ENCODE measurements at regions not wholly inside any gene's neighbourhood (a gene's known extent, or its start where the extent isn't known, plus 50 kb on each side); places are given as distances from the start of the nearest gene placed in this dataset.

DNA sequence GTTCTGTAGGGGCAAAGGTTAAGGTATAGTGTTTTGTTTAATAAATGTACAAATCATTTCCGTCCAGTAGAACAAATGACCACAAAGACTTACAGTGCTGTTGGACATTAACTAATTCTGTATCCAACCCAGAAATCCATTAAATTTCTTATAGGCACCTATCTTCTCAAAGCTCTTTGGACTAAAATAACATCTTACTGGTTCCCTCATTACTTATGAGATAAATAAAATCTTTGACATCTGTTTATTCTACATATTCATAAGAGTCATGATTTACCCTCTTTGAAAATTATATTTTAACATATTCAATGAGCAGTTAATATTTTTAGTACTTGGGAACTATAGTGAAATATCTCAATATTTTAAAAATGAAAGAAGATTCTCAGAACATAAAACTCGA is 102.7 kb upstream of the G2E3 start:
- Histone ChIP-seq H3K4me3 (replicated peaks in 1 of 4; ENCODE audit: control extremely low read depth in 1 of 4, insufficient read depth in 1 of 4, low read depth in 3 of 4, low read length in 4 of 4) (no peak overlapping the region), H3K27ac (ENCODE audit: insufficient read depth, low read length) (no peak overlapping the region), H3K4me1 (ENCODE audit: control insufficient read depth, extremely low read depth, insufficient read depth, low read length) (no peaks in the 10 kb centered on the region)

DNA sequence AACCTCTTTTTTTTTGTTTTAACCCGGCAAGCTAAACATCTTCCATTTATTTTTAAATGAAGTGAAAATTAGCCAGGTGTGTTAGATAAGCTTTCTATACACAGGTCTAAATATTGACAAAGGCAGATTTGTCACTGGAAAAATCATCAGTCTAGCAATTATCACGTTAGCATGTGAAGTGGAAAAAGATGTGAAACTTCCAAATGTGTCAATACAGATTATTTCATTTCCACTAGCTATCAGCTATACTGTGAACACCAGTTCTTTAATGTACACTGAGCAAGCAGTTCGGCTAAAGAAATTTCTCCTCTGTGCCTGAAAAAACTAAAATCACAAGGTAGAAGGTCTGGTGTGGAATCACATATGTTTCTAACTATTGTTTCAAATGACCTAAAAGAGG is 96.6 kb upstream of the G2E3 start:
- H3K4me3 ChIP-seq (replicated peaks in 1 of 4; ENCODE audit: control extremely low read depth in 1 of 4, insufficient read depth in 1 of 4, low read depth in 3 of 4, low read length in 4 of 4): no peak overlapping the region
- TF ChIP-seq, protein P1, sequence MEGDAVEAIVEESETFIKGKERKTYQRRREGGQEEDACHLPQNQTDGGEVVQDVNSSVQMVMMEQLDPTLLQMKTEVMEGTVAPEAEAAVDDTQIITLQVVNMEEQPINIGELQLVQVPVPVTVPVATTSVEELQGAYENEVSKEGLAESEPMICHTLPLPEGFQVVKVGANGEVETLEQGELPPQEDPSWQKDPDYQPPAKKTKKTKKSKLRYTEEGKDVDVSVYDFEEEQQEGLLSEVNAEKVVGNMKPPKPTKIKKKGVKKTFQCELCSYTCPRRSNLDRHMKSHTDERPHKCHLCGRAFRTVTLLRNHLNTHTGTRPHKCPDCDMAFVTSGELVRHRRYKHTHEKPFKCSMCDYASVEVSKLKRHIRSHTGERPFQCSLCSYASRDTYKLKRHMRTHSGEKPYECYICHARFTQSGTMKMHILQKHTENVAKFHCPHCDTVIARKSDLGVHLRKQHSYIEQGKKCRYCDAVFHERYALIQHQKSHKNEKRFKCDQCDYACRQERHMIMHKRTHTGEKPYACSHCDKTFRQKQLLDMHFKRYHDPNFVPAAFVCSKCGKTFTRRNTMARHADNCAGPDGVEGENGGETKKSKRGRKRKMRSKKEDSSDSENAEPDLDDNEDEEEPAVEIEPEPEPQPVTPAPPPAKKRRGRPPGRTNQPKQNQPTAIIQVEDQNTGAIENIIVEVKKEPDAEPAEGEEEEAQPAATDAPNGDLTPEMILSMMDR (conservative IDR thresholded peaks at IDR 0.05 in 1 of 2, IDR thresholded peaks at IDR 0.05 in 1 of 2; ENCODE audit: low read depth in 1 of 2, low read length in 2 of 2): no peak
- TF ChIP-seq EZH2 (IDR thresholded peaks at IDR 0.05; ENCODE audit: low read length, missing control alignments): no peak
- H3K4me1 ChIP-seq (ENCODE audit: control insufficient read depth, extremely low read depth, insufficient read depth, low read length): no peaks in the 10 kb centered on the region
- H3K27ac ChIP-seq (ENCODE audit: insufficient read depth, low read length): no peak overlapping the region
- no peak for DNase-seq (ENCODE audit: low read depth in 2 of 2)
- no peak overlapping the region for H3K4me2 ChIP-seq (ENCODE audit: extremely low read depth, insufficient read depth, low read length)
- H2AFZ ChIP-seq (ENCODE audit: low read length): no peak overlapping the region
- H3K79me2 ChIP-seq (ENCODE audit: control insufficient read depth, insufficient read depth, low read length): no peaks in the 10 kb centered on the region
- H3K36me3 ChIP-seq (ENCODE audit: control insufficient read depth, insufficient read depth, low read length): no peaks in the 10 kb centered on the region
- H3K27me3 ChIP-seq (ENCODE audit: control insufficient read depth, insufficient read depth, low read length): peaks cover 3% of the 10 kb centered on the region
- H3K9ac ChIP-seq (ENCODE audit: insufficient read depth, low read length): no peak overlapping the region
- no peaks in the 10 kb centered on the region for H3K9me3 ChIP-seq (ENCODE audit: control insufficient read depth, insufficient read depth, low read depth, low read length)
- no peaks in the 10 kb centered on the region for H4K20me1 ChIP-seq (ENCODE audit: control insufficient read depth, extremely low read depth, insufficient read depth, low read length)

More for the DNA sequence above, 102.7 kb upstream of the G2E3 start:
- H4K20me1 ChIP-seq (ENCODE audit: control insufficient read depth, extremely low read depth, insufficient read depth, low read length): no peaks in the 10 kb centered on the region
- no peak overlapping the region for H3K9ac ChIP-seq (ENCODE audit: insufficient read depth, low read length)
- H3K36me3 ChIP-seq (ENCODE audit: control insufficient read depth, insufficient read depth, low read length): no peaks in the 10 kb centered on the region
- H3K9me3 ChIP-seq (ENCODE audit: control insufficient read depth, insufficient read depth, low read depth, low read length): no peaks in the 10 kb centered on the region
- H3K27me3 ChIP-seq (ENCODE audit: control insufficient read depth, insufficient read depth, low read length): no peaks in the 10 kb centered on the region
- no peaks in the 10 kb centered on the region for H3K79me2 ChIP-seq (ENCODE audit: control insufficient read depth, insufficient read depth, low read length)
- no peak overlapping the region for H2AFZ ChIP-seq (ENCODE audit: low read length)
- TF ChIP-seq EZH2 (IDR thresholded peaks at IDR 0.05; ENCODE audit: low read length, missing control alignments): no peak
- TF ChIP-seq, protein P1 (conservative IDR thresholded peaks at IDR 0.05 in 1 of 2, IDR thresholded peaks at IDR 0.05 in 1 of 2; ENCODE audit: low read depth in 1 of 2, low read length in 2 of 2): no peak
- H3K4me2 ChIP-seq (ENCODE audit: extremely low read depth, insufficient read depth, low read length): no peak overlapping the region
- no peak for DNase-seq (ENCODE audit: low read depth in 2 of 2)

DNA sequence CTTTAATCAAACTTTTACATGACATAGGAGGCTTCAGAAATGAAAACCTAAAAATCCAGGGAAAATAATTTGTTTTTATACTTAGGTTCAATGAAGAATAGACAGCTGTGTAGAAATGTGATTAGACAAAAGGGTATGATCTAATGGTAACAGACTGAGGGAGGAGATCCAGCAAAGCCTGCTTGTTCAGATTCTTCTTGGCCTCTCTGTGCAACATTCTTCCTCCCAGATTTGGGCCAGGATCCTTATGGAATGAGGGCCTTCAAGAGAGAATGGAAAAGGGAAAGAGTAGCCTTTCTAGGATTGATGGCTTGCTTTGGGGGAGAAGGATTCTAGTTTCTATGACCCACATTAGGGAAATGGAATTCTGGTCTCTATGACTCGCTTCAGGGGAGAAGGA is 94.5 kb upstream of the G2E3 start:
- H3K36me3 ChIP-seq (ENCODE audit: control insufficient read depth, insufficient read depth, low read length): no peaks in the 10 kb centered on the region
- no peak overlapping the region for H3K9ac ChIP-seq (ENCODE audit: insufficient read depth, low read length)
- no peak overlapping the region for H3K4me2 ChIP-seq (ENCODE audit: extremely low read depth, insufficient read depth, low read length)
- no peaks in the 10 kb centered on the region for H3K4me1 ChIP-seq (ENCODE audit: control insufficient read depth, extremely low read depth, insufficient read depth, low read length)
- H3K79me2 ChIP-seq (ENCODE audit: control insufficient read depth, insufficient read depth, low read length): no peaks in the 10 kb centered on the region
- no peak overlapping the region for H3K27ac ChIP-seq (ENCODE audit: insufficient read depth, low read length)
- no peaks in the 10 kb centered on the region for H4K20me1 ChIP-seq (ENCODE audit: control insufficient read depth, extremely low read depth, insufficient read depth, low read length)
- H3K9me3 ChIP-seq (ENCODE audit: control insufficient read depth, insufficient read depth, low read depth, low read length): no peaks in the 10 kb centered on the region
- no peak for TF ChIP-seq EZH2 (IDR thresholded peaks at IDR 0.05; ENCODE audit: low read length, missing control alignments)
- TF ChIP-seq, protein P1 (conservative IDR thresholded peaks at IDR 0.05 in 1 of 2, IDR thresholded peaks at IDR 0.05 in 1 of 2; ENCODE audit: low read depth in 1 of 2, low read length in 2 of 2): no peak
- no peak for DNase-seq (ENCODE audit: low read depth in 2 of 2)
- peaks cover 3% of the 10 kb centered on the region for H3K27me3 ChIP-seq (ENCODE audit: control insufficient read depth, insufficient read depth, low read length)
- H2AFZ ChIP-seq (ENCODE audit: low read length): no peak overlapping the region
- H3K4me3 ChIP-seq (replicated peaks in 1 of 4; ENCODE audit: control extremely low read depth in 1 of 4, insufficient read depth in 1 of 4, low read depth in 3 of 4, low read length in 4 of 4): no peak overlapping the region
